ENCODE measurements at regions not wholly inside any gene's neighbourhood (a gene's known extent, or its start where the extent isn't known, plus 50 kb on each side); places are given as distances from the start of the nearest gene placed in this dataset.

GRCh38 chr6:145112711-145113148 is 622.6 kb downstream of the EPM2A start:
- TF ChIP-seq CTCF (IDR thresholded peaks at IDR 0.05; ENCODE audit: low read length): no peak
- TF ChIP-seq EZH2 (IDR thresholded peaks at IDR 0.05; ENCODE audit: borderline replicate concordance, low read length): no peak

Measured in OCI-LY1 (cell line).